ENCODE measurements at regions not wholly inside any gene's neighbourhood (a gene's known extent, or its start where the extent isn't known, plus 50 kb on each side); places are given as distances from the start of the nearest gene placed in this dataset.

DNA sequence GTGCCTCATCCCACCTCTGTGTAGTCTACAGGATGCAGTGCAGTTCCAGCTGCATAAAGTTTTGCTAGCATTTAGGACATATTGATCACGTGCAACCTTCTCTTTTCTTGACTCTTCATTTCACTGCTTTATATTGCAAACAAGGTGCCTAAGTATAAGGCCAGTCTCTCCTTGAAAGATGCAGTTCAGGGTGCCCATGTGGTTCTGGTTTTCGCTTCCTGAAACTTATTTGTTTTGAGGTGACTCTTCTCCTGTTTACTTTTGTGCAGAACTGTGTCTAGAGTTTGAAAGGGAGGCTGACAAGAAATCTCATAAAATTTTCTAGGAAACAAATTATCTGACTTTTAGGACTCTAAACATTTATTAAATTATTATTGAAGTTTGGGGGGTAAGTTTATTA is 189.9 kb downstream of the UBE2E3 start:
- TF ChIP-seq POLR2A (IDR thresholded peaks at IDR 0.05; ENCODE audit: low read depth, low read length), result no peak
- no peak for TF ChIP-seq POLR2AphosphoS5 (IDR thresholded peaks at IDR 0.05; ENCODE audit: low read depth, low read length)

Measured in GM12892 (cell line).